GM23338 (cell line): ENCODE measurements at regions not wholly inside any gene's neighbourhood (a gene's known extent, or its start where the extent isn't known, plus 50 kb on each side); places are given as distances from the start of the nearest gene placed in this dataset.

ENCODE experiments used
- ATAC-seq: fragments of 200-7000 bp; cut with Tn5 transposase; 3 replicates; pipeline ENCODE4 v1.9.1; 2020
- DNase-seq: peaks from one replicate; pipeline ENCODE4 v3.0.0-alpha.2; 2015; ENCODE audit warnings: low spot score
- H2AFZ ChIP-seq: fragments of 200-600 bp; sonication (generic); 2 replicates; pipeline ENCODE4 v1.8.0; 2016; ENCODE audit warnings: antibody characterized with exemption, mild to moderate bottlenecking, moderate library complexity
- H3F3A ChIP-seq: fragments of 200-600 bp; sonication (generic); replicated peaks from 2 replicates; pipeline ENCODE4 v1.8.0; 2017; ENCODE audit warnings: antibody characterized with exemption, mixed run types, low read depth
- H3K27ac ChIP-seq: fragments of 200-600 bp; sonication (generic); 2 replicates; pipeline ENCODE4 v1.6.1; 2016; ENCODE audit warnings: low read depth
- H3K27me3 ChIP-seq: fragments of 200-600 bp; sonication (generic); 2 replicates; pipeline ENCODE4 v1.8.0; 2016; ENCODE audit warnings: mild to moderate bottlenecking, mixed run types, moderate library complexity; ENCODE audit not compliant: insufficient read depth
- H3K36me3 ChIP-seq: fragments of 200-600 bp; sonication (generic); 2 replicates; pipeline ENCODE4 v1.8.0; 2016; ENCODE audit warnings: mild to moderate bottlenecking; ENCODE audit not compliant: insufficient read depth
- H3K4me1 ChIP-seq: fragments of 200-600 bp; sonication (generic); 2 replicates; pipeline ENCODE4 v1.8.0; 2016; ENCODE audit warnings: mild to moderate bottlenecking, moderate library complexity; ENCODE audit not compliant: insufficient read depth
- H3K4me2 ChIP-seq: fragments of 200-600 bp; sonication (generic); 2 replicates; pipeline ENCODE4 v1.7.1; 2017; ENCODE audit warnings: mixed run types
- H3K4me3 ChIP-seq: fragments of 200-600 bp; sonication (generic); 2 replicates; pipeline ENCODE4 v1.6.1; 2016; ENCODE audit warnings: mixed run types
- H3K79me2 ChIP-seq: fragments of 200-600 bp; sonication (generic); replicated peaks from 2 replicates; pipeline ENCODE4 v1.8.0; 2017; ENCODE audit warnings: mild to moderate bottlenecking; ENCODE audit not compliant: insufficient read depth
- H3K9me2 ChIP-seq: fragments of 200-600 bp; sonication (generic); 2 replicates; pipeline ENCODE4 v1.8.0; 2017; ENCODE audit not compliant: insufficient read depth
- H4K20me1 ChIP-seq: fragments of 200-600 bp; sonication (generic); replicated peaks from 2 replicates; pipeline ENCODE4 v1.8.0; 2017; ENCODE audit warnings: mild to moderate bottlenecking; ENCODE audit not compliant: insufficient read depth
- H3K27ac Mint-ChIP-seq: 2 replicates; pipeline ENCODE4 v1.8.0; 2020; ENCODE audit warnings: inconsistent platforms, mild to moderate bottlenecking, moderate library complexity, mixed read lengths
- H3K27me3 Mint-ChIP-seq: 3 replicates; pipeline ENCODE4 v1.8.0; 2022; ENCODE audit warnings: low read depth, mild to moderate bottlenecking, moderate library complexity, mixed read lengths, inconsistent platforms; ENCODE audit not compliant: insufficient read depth, poor library complexity
- H3K36me3 Mint-ChIP-seq: 3 replicates; pipeline ENCODE4 v1.8.0; 2021; ENCODE audit warnings: low read depth, mild to moderate bottlenecking, inconsistent platforms, moderate library complexity, mixed read lengths
- H3K4me1 Mint-ChIP-seq: 3 replicates; pipeline ENCODE4 v1.8.0; 2020; ENCODE audit warnings: mild to moderate bottlenecking, inconsistent platforms, mixed read lengths
- H3K4me3 Mint-ChIP-seq: 3 replicates; pipeline ENCODE4 v1.8.0; 2021; ENCODE audit warnings: moderate library complexity, mild to moderate bottlenecking, inconsistent platforms, mixed read lengths
- H3K9me3 Mint-ChIP-seq: 3 replicates; pipeline ENCODE4 v1.8.0; 2020; ENCODE audit warnings: moderate library complexity, mild to moderate bottlenecking, inconsistent platforms, mixed read lengths
- CREB1 ChIP-seq: fragments of 250-450 bp; sonication (Bioruptor Pico); IDR thresholded peaks from 2 replicates; pipeline ENCODE4 v1.5.0; 2020; ENCODE audit warnings: low read depth, mild to moderate bottlenecking, moderate library complexity
- CTCF ChIP-seq, 2 experiments: fragments of 200-600 bp in 1 of 2; sonication (generic) in 1 of 2; conservative IDR thresholded peaks; 2 replicates each; pipeline versions ENCODE4 v1.5.1 to v1.6.1; 2016 to 2017; ENCODE audit warnings: antibody characterized with exemption in 2 of 2, low read depth in 2 of 2, mild to moderate bottlenecking in 2 of 2, moderate library complexity in 1 of 2
- ETS1 ChIP-seq: IDR thresholded peaks from 2 replicates; pipeline ENCODE4 v1.6.1; 2016; ENCODE audit warnings: antibody characterized with exemption
- EZH2 ChIP-seq: fragments of 200-600 bp; sonication (generic); IDR thresholded peaks from one replicate; pipeline ENCODE4 v1.8.0; 2017; ENCODE audit warnings: antibody characterized with exemption, mild to moderate bottlenecking, low read depth; ENCODE audit not compliant: unreplicated experiment
- EZH2phosphoT487 ChIP-seq: fragments of 200-600 bp; sonication (generic); IDR thresholded peaks from one replicate; pipeline ENCODE4 v1.8.1; 2018; ENCODE audit warnings: antibody characterized with exemption; ENCODE audit not compliant: unreplicated experiment
- JUNB ChIP-seq: IDR thresholded peaks from one replicate; pipeline ENCODE4 v1.6.1; 2016; ENCODE audit warnings: antibody characterized with exemption; ENCODE audit not compliant: unreplicated experiment
- NANOG ChIP-seq: IDR thresholded peaks from 2 replicates; pipeline ENCODE4 v1.6.1; 2016; ENCODE audit warnings: antibody characterized with exemption, borderline replicate concordance
- POLR2AphosphoS5 ChIP-seq: IDR thresholded peaks from 2 replicates; pipeline ENCODE4 v1.6.1; 2016; ENCODE audit warnings: antibody characterized with exemption, low read depth
- STAT1 ChIP-seq: IDR thresholded peaks from one replicate; pipeline ENCODE4 v1.6.1; 2016; ENCODE audit warnings: antibody characterized with exemption; ENCODE audit not compliant: unreplicated experiment
- ZNF114 ChIP-seq: fragments of 250-450 bp; sonication (Bioruptor Pico); IDR thresholded peaks from 2 replicates; pipeline ENCODE4 v1.5.0; 2020; ENCODE audit warnings: mild to moderate bottlenecking, moderate library complexity
- ZNF331 ChIP-seq: fragments of 250-450 bp; sonication (Bioruptor Pico); IDR thresholded peaks from 2 replicates; pipeline ENCODE4 v1.5.0; 2020; ENCODE audit warnings: low read depth, mild to moderate bottlenecking, moderate library complexity
- TF ChIP-seq, protein P1 (sequence below): fragments of 250-450 bp; sonication (Bioruptor Pico); IDR thresholded peaks from 2 replicates; pipeline ENCODE4 v1.5.0; 2020; ENCODE audit warnings: mild to moderate bottlenecking, moderate library complexity
- TF ChIP-seq, protein P2 (sequence below): IDR thresholded peaks from one replicate; pipeline ENCODE4 v1.6.1; 2018; ENCODE audit warnings: antibody characterized with exemption; ENCODE audit not compliant: unreplicated experiment

GRCh38 chr6:23301556-23301955 lies 732.2 kb downstream of the HDGFL1 start:
- Histone ChIP-seq H3K4me1 (no peaks in the 10 kb centered on the region), H3K36me3 (peaks cover 5% of the 10 kb centered on the region; the same call in 1 of the 2 replicates), H3K4me3 (no peak overlapping the region), H2AFZ (no peak overlapping the region), H3K27ac (no peak overlapping the region), H4K20me1 (no peaks in the 10 kb centered on the region), H3F3A (no peaks in the 10 kb centered on the region), H3K4me2 (no peak overlapping the region), H3K79me2 (no peaks in the 10 kb centered on the region), H3K9me2 (no peaks in the 10 kb centered on the region), H3K27me3 (no peaks in the 10 kb centered on the region)
- no peaks in the 10 kb centered on the region for H3K27me3 Mint-ChIP-seq
- H3K36me3 Mint-ChIP-seq, result peaks cover 12% of the 10 kb centered on the region; the same call in 2 of the 3 replicates
- ATAC-seq (no peak), DNase-seq (no peak)
- H3K27ac Mint-ChIP-seq, result no peak overlapping the region
- TF ChIP-seq STAT1 (no peak), POLR2AphosphoS5 (no peak), ZNF114 (CRISPR knock-in tag) (no peak), EZH2 (no peak), JUNB (no peak), EZH2phosphoT487 (no peak), ZNF331 (CRISPR knock-in tag) (no peak), CTCF (conservative IDR thresholded peaks at IDR 0.05; ENCODE audit: low read depth in 2 of 2) (no peak), ETS1 (no peak), NANOG (no peak), CREB1 (no peak)
- TF ChIP-seq, protein P1, sequence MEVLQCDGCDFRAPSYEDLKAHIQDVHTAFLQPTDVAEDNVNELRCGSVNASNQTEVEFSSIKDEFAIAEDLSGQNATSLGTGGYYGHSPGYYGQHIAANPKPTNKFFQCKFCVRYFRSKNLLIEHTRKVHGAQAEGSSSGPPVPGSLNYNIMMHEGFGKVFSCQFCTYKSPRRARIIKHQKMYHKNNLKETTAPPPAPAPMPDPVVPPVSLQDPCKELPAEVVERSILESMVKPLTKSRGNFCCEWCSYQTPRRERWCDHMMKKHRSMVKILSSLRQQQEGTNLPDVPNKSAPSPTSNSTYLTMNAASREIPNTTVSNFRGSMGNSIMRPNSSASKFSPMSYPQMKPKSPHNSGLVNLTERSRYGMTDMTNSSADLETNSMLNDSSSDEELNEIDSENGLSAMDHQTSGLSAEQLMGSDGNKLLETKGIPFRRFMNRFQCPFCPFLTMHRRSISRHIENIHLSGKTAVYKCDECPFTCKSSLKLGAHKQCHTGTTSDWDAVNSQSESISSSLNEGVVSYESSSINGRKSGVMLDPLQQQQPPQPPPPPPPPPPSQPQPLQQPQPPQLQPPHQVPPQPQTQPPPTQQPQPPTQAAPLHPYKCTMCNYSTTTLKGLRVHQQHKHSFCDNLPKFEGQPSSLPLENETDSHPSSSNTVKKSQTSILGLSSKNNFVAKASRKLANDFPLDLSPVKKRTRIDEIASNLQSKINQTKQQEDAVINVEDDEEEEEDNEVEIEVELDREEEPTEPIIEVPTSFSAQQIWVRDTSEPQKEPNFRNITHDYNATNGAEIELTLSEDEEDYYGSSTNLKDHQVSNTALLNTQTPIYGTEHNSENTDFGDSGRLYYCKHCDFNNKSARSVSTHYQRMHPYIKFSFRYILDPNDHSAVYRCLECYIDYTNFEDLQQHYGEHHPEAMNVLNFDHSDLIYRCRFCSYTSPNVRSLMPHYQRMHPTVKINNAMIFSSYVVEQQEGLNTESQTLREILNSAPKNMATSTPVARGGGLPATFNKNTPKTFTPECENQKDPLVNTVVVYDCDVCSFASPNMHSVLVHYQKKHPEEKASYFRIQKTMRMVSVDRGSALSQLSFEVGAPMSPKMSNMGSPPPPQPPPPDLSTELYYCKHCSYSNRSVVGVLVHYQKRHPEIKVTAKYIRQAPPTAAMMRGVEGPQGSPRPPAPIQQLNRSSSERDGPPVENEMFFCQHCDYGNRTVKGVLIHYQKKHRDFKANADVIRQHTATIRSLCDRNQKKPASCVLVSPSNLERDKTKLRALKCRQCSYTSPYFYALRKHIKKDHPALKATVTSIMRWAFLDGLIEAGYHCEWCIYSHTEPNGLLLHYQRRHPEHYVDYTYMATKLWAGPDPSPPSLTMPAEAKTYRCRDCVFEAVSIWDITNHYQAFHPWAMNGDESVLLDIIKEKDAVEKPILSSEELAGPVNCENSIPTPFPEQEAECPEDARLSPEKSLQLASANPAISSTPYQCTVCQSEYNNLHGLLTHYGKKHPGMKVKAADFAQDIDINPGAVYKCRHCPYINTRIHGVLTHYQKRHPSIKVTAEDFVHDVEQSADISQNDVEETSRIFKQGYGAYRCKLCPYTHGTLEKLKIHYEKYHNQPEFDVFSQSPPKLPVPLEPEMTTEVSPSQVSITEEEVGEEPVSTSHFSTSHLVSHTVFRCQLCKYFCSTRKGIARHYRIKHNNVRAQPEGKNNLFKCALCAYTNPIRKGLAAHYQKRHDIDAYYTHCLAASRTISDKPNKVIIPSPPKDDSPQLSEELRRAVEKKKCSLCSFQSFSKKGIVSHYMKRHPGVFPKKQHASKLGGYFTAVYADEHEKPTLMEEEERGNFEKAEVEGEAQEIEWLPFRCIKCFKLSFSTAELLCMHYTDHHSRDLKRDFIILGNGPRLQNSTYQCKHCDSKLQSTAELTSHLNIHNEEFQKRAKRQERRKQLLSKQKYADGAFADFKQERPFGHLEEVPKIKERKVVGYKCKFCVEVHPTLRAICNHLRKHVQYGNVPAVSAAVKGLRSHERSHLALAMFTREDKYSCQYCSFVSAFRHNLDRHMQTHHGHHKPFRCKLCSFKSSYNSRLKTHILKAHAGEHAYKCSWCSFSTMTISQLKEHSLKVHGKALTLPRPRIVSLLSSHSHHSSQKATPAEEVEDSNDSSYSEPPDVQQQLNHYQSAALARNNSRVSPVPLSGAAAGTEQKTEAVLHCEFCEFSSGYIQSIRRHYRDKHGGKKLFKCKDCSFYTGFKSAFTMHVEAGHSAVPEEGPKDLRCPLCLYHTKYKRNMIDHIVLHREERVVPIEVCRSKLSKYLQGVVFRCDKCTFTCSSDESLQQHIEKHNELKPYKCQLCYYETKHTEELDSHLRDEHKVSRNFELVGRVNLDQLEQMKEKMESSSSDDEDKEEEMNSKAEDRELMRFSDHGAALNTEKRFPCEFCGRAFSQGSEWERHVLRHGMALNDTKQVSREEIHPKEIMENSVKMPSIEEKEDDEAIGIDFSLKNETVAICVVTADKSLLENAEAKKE, result no peak
- TF ChIP-seq, protein P2, sequence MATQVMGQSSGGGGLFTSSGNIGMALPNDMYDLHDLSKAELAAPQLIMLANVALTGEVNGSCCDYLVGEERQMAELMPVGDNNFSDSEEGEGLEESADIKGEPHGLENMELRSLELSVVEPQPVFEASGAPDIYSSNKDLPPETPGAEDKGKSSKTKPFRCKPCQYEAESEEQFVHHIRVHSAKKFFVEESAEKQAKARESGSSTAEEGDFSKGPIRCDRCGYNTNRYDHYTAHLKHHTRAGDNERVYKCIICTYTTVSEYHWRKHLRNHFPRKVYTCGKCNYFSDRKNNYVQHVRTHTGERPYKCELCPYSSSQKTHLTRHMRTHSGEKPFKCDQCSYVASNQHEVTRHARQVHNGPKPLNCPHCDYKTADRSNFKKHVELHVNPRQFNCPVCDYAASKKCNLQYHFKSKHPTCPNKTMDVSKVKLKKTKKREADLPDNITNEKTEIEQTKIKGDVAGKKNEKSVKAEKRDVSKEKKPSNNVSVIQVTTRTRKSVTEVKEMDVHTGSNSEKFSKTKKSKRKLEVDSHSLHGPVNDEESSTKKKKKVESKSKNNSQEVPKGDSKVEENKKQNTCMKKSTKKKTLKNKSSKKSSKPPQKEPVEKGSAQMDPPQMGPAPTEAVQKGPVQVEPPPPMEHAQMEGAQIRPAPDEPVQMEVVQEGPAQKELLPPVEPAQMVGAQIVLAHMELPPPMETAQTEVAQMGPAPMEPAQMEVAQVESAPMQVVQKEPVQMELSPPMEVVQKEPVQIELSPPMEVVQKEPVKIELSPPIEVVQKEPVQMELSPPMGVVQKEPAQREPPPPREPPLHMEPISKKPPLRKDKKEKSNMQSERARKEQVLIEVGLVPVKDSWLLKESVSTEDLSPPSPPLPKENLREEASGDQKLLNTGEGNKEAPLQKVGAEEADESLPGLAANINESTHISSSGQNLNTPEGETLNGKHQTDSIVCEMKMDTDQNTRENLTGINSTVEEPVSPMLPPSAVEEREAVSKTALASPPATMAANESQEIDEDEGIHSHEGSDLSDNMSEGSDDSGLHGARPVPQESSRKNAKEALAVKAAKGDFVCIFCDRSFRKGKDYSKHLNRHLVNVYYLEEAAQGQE, result no peak
- H3K4me1 Mint-ChIP-seq, result no peaks in the 10 kb centered on the region
- H3K9me3 Mint-ChIP-seq, result peaks cover 21% of the 10 kb centered on the region
- no peak overlapping the region for H3K4me3 Mint-ChIP-seq
